Right cardiac atrium (tissue), 5 donors: ENCODE measurements at regions not wholly inside any gene's neighbourhood (a gene's known extent, or its start where the extent isn't known, plus 50 kb on each side); places are given as distances from the start of the nearest gene placed in this dataset.
"Not testable (repeated sequence)": the region's sequence is repeated elsewhere in the genome, so short reads cannot be mapped to it uniquely, and the experiment has no call there.

Experiments
- ATAC-seq, 2 donors: fragments of 200-7000 bp; cut with Tn5 transposase; one replicate each; pipeline versions ENCODE4 v1.8.0 to v1.9.1; 2020; ENCODE audit warnings: moderate library complexity in 2 of 2, mild to moderate bottlenecking in 1 of 2
- DNase-seq, 3 donors: peaks; one replicate each; pipeline ENCODE4 v3.0.0-alpha.2; 2020
- H3K27ac ChIP-seq: one replicate; pipeline ENCODE4 v1.5.1; 2013; ENCODE audit warnings: mild to moderate bottlenecking, low read length, control low read depth, moderate library complexity
- H3K27me3 ChIP-seq: one replicate; pipeline ENCODE4 v1.6.1; 2013; ENCODE audit not compliant: control insufficient read depth, insufficient read depth
- H3K4me1 ChIP-seq: one replicate; pipeline ENCODE4 v1.6.1; 2013; ENCODE audit warnings: low read length; ENCODE audit not compliant: control insufficient read depth, insufficient read depth
- H3K4me3 ChIP-seq: one replicate; pipeline ENCODE4 v1.5.1; 2013; ENCODE audit warnings: low read length, control low read depth
- H3K9me3 ChIP-seq: one replicate; pipeline ENCODE4 v1.6.1; 2013; ENCODE audit warnings: low read length; ENCODE audit not compliant: control insufficient read depth
- WGBS: extraction: QIAGEN DNeasy Blood & Tissue Kit; methylation state at CpG from one replicate; pipeline ENCODE4 v1.1.7; 2013; 5-methylcytosine and 5-hydroxymethylcytosine counted together
- intact Hi-C, 4 donors: fragments of 100-400 bp; cut with DNase I; formaldehyde crosslinking; loops; one replicate each; pipeline versions ENCODE4 v1.11.0 to v1.14.0; 2022 to 2023
- donor health status: healthy with polysubstance abuse.
- donor health status: DM: no; HTN: yes; CAD: no.
- donor health status: DM: no; HTN: no; CAD: no.
- donor health status: DM: no; HTN: yes; CAD: no; lungs with severe emphysema.
- donor health status: DM: yes; HTN: yes; CAD: no.

- ATAC-seq, H3K4me1 ChIP-seq, H3K27me3 ChIP-seq, H3K27ac ChIP-seq, H3K9me3 ChIP-seq, DNase-seq, intact Hi-C loops, H3K4me3 ChIP-seq: not testable (repeated sequence)
- 71% methylated on average over 5 of the region's 5 CpGs for WGBS
Observed at GRCh38 chr2:88887466-88887865, 196.0 kb downstream of the RPIA start.

GRCh38 chr2:88892207-88892606 is 200.7 kb downstream of the RPIA start:
- no peaks in the 10 kb centered on the region for H3K27me3 ChIP-seq
- ATAC-seq = no peak
- intact Hi-C loops = no loop called here
- H3K4me1 ChIP-seq = no peaks in the 10 kb centered on the region
- no peak overlapping the region for H3K4me3 ChIP-seq
- no peaks in the 10 kb centered on the region for H3K9me3 ChIP-seq
- WGBS = 90% methylated on average over 1 of the region's 1 CpG
- H3K27ac ChIP-seq = no peak overlapping the region
- DNase-seq = no peak

GRCh38 chr2:88892788-88893187 is 201.3 kb downstream of the RPIA start:
- Histone ChIP-seq H3K27ac (no peak overlapping the region), H3K4me1 (no peaks in the 10 kb centered on the region), H3K27me3 (no peaks in the 10 kb centered on the region), H3K9me3 (no peaks in the 10 kb centered on the region), H3K4me3 (no peak overlapping the region)
- 96% methylated on average over 4 of the region's 4 CpGs for WGBS
- no peak for ATAC-seq
- intact Hi-C loops = no loop called here
- no peak for DNase-seq

- 53% methylated on average over 1 of the region's 1 CpG for WGBS
- H3K27ac ChIP-seq = no peak overlapping the region
- DNase-seq = no peak
- no peaks in the 10 kb centered on the region for H3K4me1 ChIP-seq
- ATAC-seq = no peak
- intact Hi-C loops = no loop called here
- no peaks in the 10 kb centered on the region for H3K9me3 ChIP-seq
- no peak overlapping the region for H3K4me3 ChIP-seq
- no peaks in the 10 kb centered on the region for H3K27me3 ChIP-seq
Observed at GRCh38 chr2:88896971-88897370, 205.5 kb downstream of the RPIA start.

GRCh38 chr2:88897715-88898114 is 206.2 kb downstream of the RPIA start:
- H3K4me3 ChIP-seq = no peak overlapping the region
- H3K27ac ChIP-seq = no peak overlapping the region
- intact Hi-C loops = no loop called here
- H3K9me3 ChIP-seq = no peaks in the 10 kb centered on the region
- peak in 1 of 3 donors; percentile 25 for DNase-seq
- ATAC-seq = no peak
- WGBS = 14% methylated on average over 1 of the region's 1 CpG
- H3K27me3 ChIP-seq = no peaks in the 10 kb centered on the region
- no peaks in the 10 kb centered on the region for H3K4me1 ChIP-seq

GRCh38 chr2:88903749-88904353 is 212.4 kb downstream of the RPIA start:
- Histone ChIP-seq H3K4me1 (no peaks in the 10 kb centered on the region), H3K27ac (no peak overlapping the region), H3K27me3 (no peaks in the 10 kb centered on the region), H3K9me3 (no peaks in the 10 kb centered on the region), H3K4me3 (no peak overlapping the region)
- intact Hi-C loops = no loop called here
- WGBS = 4% methylated on average over 2 of the region's 2 CpGs
- peak in 1 of 3 donors; percentile 34 for DNase-seq
- peak; percentile 77 to 81 for ATAC-seq

GRCh38 chr2:88913280-88913679 is 221.8 kb downstream of the RPIA start:
- Histone ChIP-seq H3K4me3 (no peak overlapping the region), H3K27me3 (no peaks in the 10 kb centered on the region), H3K4me1 (no peaks in the 10 kb centered on the region), H3K27ac (no peak overlapping the region), H3K9me3 (no peaks in the 10 kb centered on the region)
- DNase-seq (no peak), ATAC-seq (no peak)
- intact Hi-C loops = no loop called here

- intact Hi-C loops = no loop called here
- no peak for DNase-seq
- WGBS = 59% methylated on average over 7 of the region's 7 CpGs
Observed at GRCh38 chr2:88919087-88919738, 227.7 kb downstream of the RPIA start.

GRCh38 chr2:88920399-88920798 is 228.9 kb downstream of the RPIA start:
- H3K27me3 ChIP-seq, H3K27ac ChIP-seq, intact Hi-C loops, ATAC-seq, H3K9me3 ChIP-seq, H3K4me1 ChIP-seq, H3K4me3 ChIP-seq: not testable (repeated sequence)
- peak in 1 of 3 donors; percentile 54 for DNase-seq
- 93% methylated on average over 31 of the region's 31 CpGs for WGBS

More at GRCh38 chr2:88919087-88919738, 227.7 kb downstream of the RPIA start:
- Histone ChIP-seq H3K27ac (peak overlapping the region; percentile 76), H3K4me3 (no peak overlapping the region), H3K27me3 (no peaks in the 10 kb centered on the region), H3K4me1 (no peaks in the 10 kb centered on the region), H3K9me3 (no peaks in the 10 kb centered on the region)
- ATAC-seq = no peak

GRCh38 chr2:88924533-88924932 is 233.1 kb downstream of the RPIA start:
- WGBS = 95% methylated on average over 1 of the region's 1 CpG
- H3K27ac ChIP-seq = no peak overlapping the region
- no peaks in the 10 kb centered on the region for H3K4me1 ChIP-seq
- H3K4me3 ChIP-seq = no peak overlapping the region
- no peaks in the 10 kb centered on the region for H3K9me3 ChIP-seq
- DNase-seq = no peak
- intact Hi-C loops = no loop called here
- H3K27me3 ChIP-seq = no peaks in the 10 kb centered on the region
- no peak for ATAC-seq

GRCh38 chr2:88925770-88926462 is 234.4 kb downstream of the RPIA start:
- no peak overlapping the region for H3K4me3 ChIP-seq
- ATAC-seq (no peak), DNase-seq (peak in 1 of 3 donors; percentile 41)
- H3K4me1 ChIP-seq = no peaks in the 10 kb centered on the region
- intact Hi-C loops = no loop called here
- no peak overlapping the region for H3K27ac ChIP-seq
- no peaks in the 10 kb centered on the region for H3K9me3 ChIP-seq
- no peaks in the 10 kb centered on the region for H3K27me3 ChIP-seq
- 89% methylated on average over 19 of the region's 19 CpGs for WGBS
